Astrocyte of the cerebellum (primary cell): ENCODE measurements at regions not wholly inside any gene's neighbourhood (a gene's known extent, or its start where the extent isn't known, plus 50 kb on each side); places are given as distances from the start of the nearest gene placed in this dataset.

Source experiments
- DNase-seq: peaks from one replicate; pipeline ENCODE4 v3.0.0-alpha.2; 2011; ENCODE audit warnings: low read depth
- H3K4me3 ChIP-seq: 2 replicates; pipeline ENCODE4 v1.5.1; 2011; ENCODE audit warnings: mild to moderate bottlenecking, low read depth, low read length, moderate library complexity
- CTCF ChIP-seq: IDR thresholded peaks from 2 replicates; pipeline ENCODE4 v1.5.1; 2012; ENCODE audit warnings: low read length, low read depth, moderate library complexity, mild to moderate bottlenecking; ENCODE audit errors: missing control alignments
- in situ Hi-C: cut with HindIII; loops from 2 replicates; pipeline ENCODE4 v1.10.0; 2017; ENCODE audit warnings: low sequenced_read_pairs

GRCh38 chr5:82365744-82366228 lies 87.6 kb upstream of the RPS23 start:
- TF ChIP-seq CTCF: no peak
- H3K4me3 ChIP-seq: no peak overlapping the region
- DNase-seq: no peak

GRCh38 chr5:82365026-82365425 lies 86.9 kb upstream of the RPS23 start:
- no peak for DNase-seq
- in situ Hi-C loops: loop anchor here (25.0 kb wide), 1 partner anchor 272 kb away; no protein-coding TSS in a partner anchor
- no peak for TF ChIP-seq CTCF
- H3K4me3 ChIP-seq: no peak overlapping the region

More at GRCh38 chr5:82365744-82366228, 87.6 kb upstream of the RPS23 start:
- in situ Hi-C loops: loop anchor here (25.0 kb wide), 1 partner anchor 272 kb away; no protein-coding TSS in a partner anchor

- peak; percentile 61 for TF ChIP-seq CTCF
- peak; percentile 77 for DNase-seq
- in situ Hi-C loops: loop anchor here (25.0 kb wide), 1 partner anchor 273 kb away; no protein-coding TSS in a partner anchor
- no peak overlapping the region for H3K4me3 ChIP-seq
Observed at GRCh38 chr5:82364497-82364896, 86.3 kb upstream of the RPS23 start.

GRCh38 chr5:82363524-82363923 lies 85.4 kb upstream of the RPS23 start:
- in situ Hi-C loops: loop anchor here (25.0 kb wide), 1 partner anchor 274 kb away; no protein-coding TSS in a partner anchor
- no peak for DNase-seq
- TF ChIP-seq CTCF: no peak
- H3K4me3 ChIP-seq: no peak overlapping the region

- DNase-seq: no peak
- H3K4me3 ChIP-seq: no peak overlapping the region
- TF ChIP-seq CTCF: no peak
- in situ Hi-C loops: loop anchor here (25.0 kb wide), 1 partner anchor 275 kb away; no protein-coding TSS in a partner anchor
Observed at GRCh38 chr5:82362636-82363035, 84.5 kb upstream of the RPS23 start.

- TF ChIP-seq CTCF: no peak
- in situ Hi-C loops: loop anchor here (25.0 kb wide), 1 partner anchor 277 kb away; no protein-coding TSS in a partner anchor
- no peak overlapping the region for H3K4me3 ChIP-seq
- no peak for DNase-seq
Observed at GRCh38 chr5:82360022-82360421, 81.9 kb upstream of the RPS23 start.
